CD4-positive, alpha-beta T cell (primary cell): ENCODE measurements at regions not wholly inside any gene's neighbourhood (a gene's known extent, or its start where the extent isn't known, plus 50 kb on each side); places are given as distances from the start of the nearest gene placed in this dataset.

Experiments used
- ATAC-seq: fragments of 200-7000 bp; cut with Tn5 transposase; one replicate; pipeline ENCODE4 v1.10.0; 2022; ENCODE audit warnings: mild to moderate bottlenecking; ENCODE audit not compliant: poor library complexity
- CTCF ChIA-PET: fragments of 350-600 bp; sonication (Branson Sonifier 250); formaldehyde crosslinking; loops from one replicate; lab custom pipeline; 2021; ENCODE audit warnings: antibody characterized with exemption, inconsistent platforms; lab: Charles Lee
- POLR2A ChIA-PET: fragments of 350-600 bp; sonication (Branson Sonifier 250); formaldehyde crosslinking; loops from one replicate; lab custom pipeline; 2021; ENCODE audit warnings: antibody characterized with exemption, inconsistent platforms; lab: Charles Lee
- DNase-seq, 14 experiments: peaks; one replicate each; pipeline ENCODE4 v3.0.0-alpha.2; 2013 to 2020; ENCODE audit warnings: mixed read lengths in 2 of 14
- H3K27ac ChIP-seq, 2 donors: one replicate each; pipeline versions ENCODE4 v1.5.1 to v1.7.0; 2013; ENCODE audit warnings: low read length in 2 of 2, low read depth in 1 of 2, mild to moderate bottlenecking in 1 of 2
- H3K27me3 ChIP-seq, 2 experiments: 1 replicate in 1 of 2; 2 replicates in 1 of 2; pipeline versions ENCODE4 v1.6.1 to v1.7.0; 2013; ENCODE audit warnings: low read length in 2 of 2, control low read depth in 1 of 2, mild to moderate bottlenecking in 1 of 2, moderate library complexity in 1 of 2; ENCODE audit not compliant: insufficient read depth in 2 of 2, control insufficient read depth in 1 of 2
- H3K36me3 ChIP-seq: one replicate; pipeline ENCODE4 v1.6.1; 2013; ENCODE audit warnings: low read length, control low read depth; ENCODE audit not compliant: insufficient read depth
- H3K4me1 ChIP-seq: one replicate; pipeline ENCODE4 v1.6.1; 2013; ENCODE audit warnings: low read length, control low read depth; ENCODE audit not compliant: insufficient read depth
- H3K4me3 ChIP-seq: one replicate; pipeline ENCODE4 v1.5.1; 2013; ENCODE audit warnings: mild to moderate bottlenecking, low read length, moderate library complexity
- H3K9me3 ChIP-seq, 2 experiments: 1 replicate in 1 of 2; 2 replicates in 1 of 2; pipeline versions ENCODE4 v1.6.1 to v1.7.0; 2013; ENCODE audit warnings: low read length in 2 of 2, mild to moderate bottlenecking in 2 of 2, control low read depth in 1 of 2, moderate library complexity in 1 of 2; ENCODE audit not compliant: control insufficient read depth in 1 of 2, insufficient read depth in 1 of 2
- H3K27ac Mint-ChIP-seq: one replicate; pipeline ENCODE4 v1.8.0; 2020; ENCODE audit warnings: mixed read lengths
- H3K27me3 Mint-ChIP-seq: one replicate; pipeline ENCODE4 v1.8.0; 2021; ENCODE audit warnings: mixed read lengths
- H3K36me3 Mint-ChIP-seq: one replicate; pipeline ENCODE4 v1.8.0; 2021; ENCODE audit warnings: low read depth, mixed read lengths
- H3K4me1 Mint-ChIP-seq: one replicate; pipeline ENCODE4 v1.8.0; 2021; ENCODE audit warnings: low read depth, mixed read lengths
- H3K4me3 Mint-ChIP-seq: one replicate; pipeline ENCODE4 v1.8.0; 2020; ENCODE audit warnings: mild to moderate bottlenecking, mixed read lengths
- H3K9me3 Mint-ChIP-seq: one replicate; pipeline ENCODE4 v1.8.0; 2020; ENCODE audit warnings: mixed read lengths
- intact Hi-C, 2 experiments: fragments of 100-400 bp; cut with DNase I in 1 of 2; cut with micrococcal nuclease in 1 of 2; formaldehyde crosslinking; loops; one replicate each; pipeline versions ENCODE4 v1.15.1 to v1.9.0; 2023 to 2025; cut with DNase I, micrococcal nuclease
- TF ChIP-seq, protein P1 (sequence below): fragments of 200-600 bp; IDR thresholded peaks from one replicate; pipeline ENCODE4 v1.8.0; 2022; ENCODE audit warnings: antibody characterized with exemption, mild to moderate bottlenecking

DNA sequence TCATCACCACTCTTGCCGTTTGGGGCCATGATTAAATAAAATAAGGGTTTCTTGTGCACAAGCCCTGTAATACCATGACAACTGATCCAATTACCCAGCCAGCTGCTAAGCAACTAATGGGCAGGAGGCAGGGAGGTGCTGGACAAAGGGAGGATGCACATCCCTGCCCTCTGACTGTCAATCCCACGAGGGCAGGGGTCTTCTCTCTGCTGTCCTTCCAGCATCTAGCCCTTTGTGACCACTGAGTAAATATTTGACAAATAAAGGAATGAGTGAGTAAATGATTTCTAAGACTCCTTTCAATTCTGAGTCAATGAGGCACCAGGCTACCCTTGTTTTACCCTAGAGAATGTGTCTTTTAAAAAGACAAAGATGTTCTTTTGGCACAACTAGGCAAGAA lies 247.1 kb downstream of the SYK start:
- Mint-ChIP-seq H3K4me3 (no peak overlapping the region), H3K4me1 (peaks cover 19% of the 10 kb centered on the region), H3K27me3 (peaks cover 35% of the 10 kb centered on the region), H3K36me3 (no peaks in the 10 kb centered on the region), H3K9me3 (no peaks in the 10 kb centered on the region), H3K27ac (no peak overlapping the region)
- no peak overlapping the region for H3K4me3 ChIP-seq
- intact Hi-C loops, result loop anchor here in 1 of 2 experiments (5.0 kb wide), 2 partner anchors 54 to 104 kb away; no protein-coding TSS in a partner anchor
- ChIA-PET POLR2A (interaction anchor here (0.8 kb wide), 1 partner anchor 102 kb away, joined by 3 read pairs; no protein-coding TSS in a partner anchor), CTCF (no interaction called here)
- peaks cover 19 to 21% of the 10 kb centered on the region in 2 experiments for H3K27me3 ChIP-seq
- DNase-seq, result no peak
- H3K9me3 ChIP-seq, result no peaks in the 10 kb centered on the region
- no peaks in the 10 kb centered on the region for H3K36me3 ChIP-seq
- peaks cover 14% of the 10 kb centered on the region for H3K4me1 ChIP-seq
- no peak for ATAC-seq
- H3K27ac ChIP-seq, result no peak overlapping the region
- TF ChIP-seq, protein P1, sequence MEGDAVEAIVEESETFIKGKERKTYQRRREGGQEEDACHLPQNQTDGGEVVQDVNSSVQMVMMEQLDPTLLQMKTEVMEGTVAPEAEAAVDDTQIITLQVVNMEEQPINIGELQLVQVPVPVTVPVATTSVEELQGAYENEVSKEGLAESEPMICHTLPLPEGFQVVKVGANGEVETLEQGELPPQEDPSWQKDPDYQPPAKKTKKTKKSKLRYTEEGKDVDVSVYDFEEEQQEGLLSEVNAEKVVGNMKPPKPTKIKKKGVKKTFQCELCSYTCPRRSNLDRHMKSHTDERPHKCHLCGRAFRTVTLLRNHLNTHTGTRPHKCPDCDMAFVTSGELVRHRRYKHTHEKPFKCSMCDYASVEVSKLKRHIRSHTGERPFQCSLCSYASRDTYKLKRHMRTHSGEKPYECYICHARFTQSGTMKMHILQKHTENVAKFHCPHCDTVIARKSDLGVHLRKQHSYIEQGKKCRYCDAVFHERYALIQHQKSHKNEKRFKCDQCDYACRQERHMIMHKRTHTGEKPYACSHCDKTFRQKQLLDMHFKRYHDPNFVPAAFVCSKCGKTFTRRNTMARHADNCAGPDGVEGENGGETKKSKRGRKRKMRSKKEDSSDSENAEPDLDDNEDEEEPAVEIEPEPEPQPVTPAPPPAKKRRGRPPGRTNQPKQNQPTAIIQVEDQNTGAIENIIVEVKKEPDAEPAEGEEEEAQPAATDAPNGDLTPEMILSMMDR, result no peak

GRCh38 chr9:91053824-91054223 lies 252.2 kb downstream of the SYK start:
- no peaks in the 10 kb centered on the region for H3K9me3 Mint-ChIP-seq
- Histone ChIP-seq H3K9me3 (no peaks in the 10 kb centered on the region), H3K27me3 (no peaks in the 10 kb centered on the region), H3K4me1 (no peaks in the 10 kb centered on the region), H3K27ac (no peak overlapping the region), H3K4me3 (no peak overlapping the region), H3K36me3 (no peaks in the 10 kb centered on the region)
- no peaks in the 10 kb centered on the region for H3K4me1 Mint-ChIP-seq
- no peak for ATAC-seq
- no peak for DNase-seq
- no peak overlapping the region for H3K4me3 Mint-ChIP-seq
- TF ChIP-seq, protein P1, result no peak
- ChIA-PET POLR2A (no interaction called here), CTCF (no interaction called here)
- no peak overlapping the region for H3K27ac Mint-ChIP-seq
- intact Hi-C loops, result no loop called here
- H3K36me3 Mint-ChIP-seq, result no peaks in the 10 kb centered on the region
- peaks cover 4% of the 10 kb centered on the region for H3K27me3 Mint-ChIP-seq

DNA sequence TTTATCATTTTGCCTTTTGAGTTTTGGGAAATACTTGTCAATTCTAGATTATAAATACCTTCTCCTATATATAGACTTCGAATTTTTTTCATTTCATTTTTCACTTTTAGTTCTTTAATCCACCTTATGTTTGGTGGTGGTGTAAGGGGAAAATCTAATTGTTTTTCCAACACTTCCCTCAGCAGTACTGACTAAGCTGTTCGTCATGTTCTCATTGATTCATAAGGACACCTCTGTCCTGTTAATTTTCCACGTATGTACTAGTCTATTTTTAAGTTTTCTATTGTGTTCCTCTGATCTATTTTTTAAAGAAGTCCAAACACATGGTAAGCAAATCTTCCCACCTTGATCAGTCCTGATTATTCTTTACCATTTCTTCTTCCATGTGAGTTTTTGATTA lies 254.2 kb downstream of the SYK start:
- Histone ChIP-seq H3K27ac (no peak overlapping the region), H3K36me3 (no peaks in the 10 kb centered on the region), H3K27me3 (no peaks in the 10 kb centered on the region), H3K4me3 (no peak overlapping the region), H3K4me1 (no peaks in the 10 kb centered on the region), H3K9me3 (no peaks in the 10 kb centered on the region)
- Mint-ChIP-seq H3K27ac (no peak overlapping the region), H3K4me1 (no peaks in the 10 kb centered on the region), H3K27me3 (peaks cover 5% of the 10 kb centered on the region), H3K9me3 (no peaks in the 10 kb centered on the region), H3K4me3 (no peak overlapping the region), H3K36me3 (no peaks in the 10 kb centered on the region)
- DNase-seq (no peak), ATAC-seq (no peak)
- intact Hi-C loops, result no loop called here
- ChIA-PET CTCF (no interaction called here), POLR2A (no interaction called here)
- TF ChIP-seq, protein P1, result no peak
